ENCODE measurements at regions not wholly inside any gene's neighbourhood (a gene's known extent, or its start where the extent isn't known, plus 50 kb on each side); places are given as distances from the start of the nearest gene placed in this dataset.
"Not testable (repeated sequence)": the region's sequence is repeated elsewhere in the genome, so short reads cannot be mapped to it uniquely, and the experiment has no call there.

GRCh38 chr4:52431869-52432268, 227.2 kb downstream of the USP46 start:
- H3K27me3 Mint-ChIP-seq (ENCODE audit: unreplicated experiment): peaks cover 3% of the 10 kb centered on the region
- DNase-seq (ENCODE audit: low spot score): no peak
- H3K9me3 Mint-ChIP-seq (ENCODE audit: unreplicated experiment): no peaks in the 10 kb centered on the region
- no peaks in the 10 kb centered on the region for H3K4me1 Mint-ChIP-seq (ENCODE audit: unreplicated experiment)
- H3K36me3 Mint-ChIP-seq (ENCODE audit: low read depth, unreplicated experiment): no peaks in the 10 kb centered on the region
- H3K4me3 Mint-ChIP-seq (ENCODE audit: unreplicated experiment): no peak overlapping the region
- TF ChIP-seq CTCF (IDR thresholded peaks at IDR 0.05; ENCODE audit: unreplicated experiment): no peak
- H3K27ac Mint-ChIP-seq (ENCODE audit: unreplicated experiment): no peak overlapping the region

GRCh38 chr4:52442524-52442923, 216.6 kb downstream of the USP46 start:
- H3K9me3 Mint-ChIP-seq (ENCODE audit: unreplicated experiment); H3K4me1 Mint-ChIP-seq (ENCODE audit: unreplicated experiment); H3K4me3 Mint-ChIP-seq (ENCODE audit: unreplicated experiment); H3K36me3 Mint-ChIP-seq (ENCODE audit: low read depth, unreplicated experiment); DNase-seq (ENCODE audit: low spot score); H3K27ac Mint-ChIP-seq (ENCODE audit: unreplicated experiment); H3K27me3 Mint-ChIP-seq (ENCODE audit: unreplicated experiment): not testable (repeated sequence)

- no peaks in the 10 kb centered on the region for H3K9me3 Mint-ChIP-seq (ENCODE audit: unreplicated experiment)
- H3K27me3 Mint-ChIP-seq (ENCODE audit: unreplicated experiment): peaks cover 2% of the 10 kb centered on the region
- H3K4me3 Mint-ChIP-seq (ENCODE audit: unreplicated experiment): no peak overlapping the region
- no peak for TF ChIP-seq CTCF (IDR thresholded peaks at IDR 0.05; ENCODE audit: unreplicated experiment)
- DNase-seq (ENCODE audit: low spot score): no peak
- no peaks in the 10 kb centered on the region for H3K36me3 Mint-ChIP-seq (ENCODE audit: low read depth, unreplicated experiment)
- H3K27ac Mint-ChIP-seq (ENCODE audit: unreplicated experiment): no peak overlapping the region
- H3K4me1 Mint-ChIP-seq (ENCODE audit: unreplicated experiment): peaks cover 6% of the 10 kb centered on the region
These were observed 186.7 kb downstream of the USP46 start for GRCh38 chr4:52472444-52472843.

- DNase-seq (ENCODE audit: low spot score): no peak
- no peak for TF ChIP-seq CTCF (IDR thresholded peaks at IDR 0.05; ENCODE audit: unreplicated experiment)
- no peaks in the 10 kb centered on the region for H3K27me3 Mint-ChIP-seq (ENCODE audit: unreplicated experiment)
- H3K36me3 Mint-ChIP-seq (ENCODE audit: low read depth, unreplicated experiment): no peaks in the 10 kb centered on the region
- no peak overlapping the region for H3K4me3 Mint-ChIP-seq (ENCODE audit: unreplicated experiment)
- no peaks in the 10 kb centered on the region for H3K4me1 Mint-ChIP-seq (ENCODE audit: unreplicated experiment)
- H3K27ac Mint-ChIP-seq (ENCODE audit: unreplicated experiment): no peak overlapping the region
- H3K9me3 Mint-ChIP-seq (ENCODE audit: unreplicated experiment): no peaks in the 10 kb centered on the region
These were observed 181.8 kb downstream of the USP46 start for GRCh38 chr4:52477191-52477780.

- no peak overlapping the region for H3K4me3 Mint-ChIP-seq (ENCODE audit: unreplicated experiment)
- no peaks in the 10 kb centered on the region for H3K9me3 Mint-ChIP-seq (ENCODE audit: unreplicated experiment)
- peaks cover 2% of the 10 kb centered on the region for H3K4me1 Mint-ChIP-seq (ENCODE audit: unreplicated experiment)
- no peak for DNase-seq (ENCODE audit: low spot score)
- no peak overlapping the region for H3K27ac Mint-ChIP-seq (ENCODE audit: unreplicated experiment)
- no peaks in the 10 kb centered on the region for H3K36me3 Mint-ChIP-seq (ENCODE audit: low read depth, unreplicated experiment)
- no peaks in the 10 kb centered on the region for H3K27me3 Mint-ChIP-seq (ENCODE audit: unreplicated experiment)
- TF ChIP-seq CTCF (IDR thresholded peaks at IDR 0.05; ENCODE audit: unreplicated experiment): no peak
These were observed 175.8 kb downstream of the USP46 start for GRCh38 chr4:52483186-52483890.

Measured in endothelial cell (in vitro differentiated cells).